IPS-NIHi7 (cell line): ENCODE measurements at regions not wholly inside any gene's neighbourhood (a gene's known extent, or its start where the extent isn't known, plus 50 kb on each side); places are given as distances from the start of the nearest gene placed in this dataset.
"Not testable (repeated sequence)": the region's sequence is repeated elsewhere in the genome, so short reads cannot be mapped to it uniquely, and the experiment has no call there.

Experiments
- DNase-seq: peaks from one replicate; pipeline ENCODE4 v3.0.0; 2012; ENCODE audit warnings: mixed read lengths; ENCODE audit errors: extremely low spot score

DNA sequence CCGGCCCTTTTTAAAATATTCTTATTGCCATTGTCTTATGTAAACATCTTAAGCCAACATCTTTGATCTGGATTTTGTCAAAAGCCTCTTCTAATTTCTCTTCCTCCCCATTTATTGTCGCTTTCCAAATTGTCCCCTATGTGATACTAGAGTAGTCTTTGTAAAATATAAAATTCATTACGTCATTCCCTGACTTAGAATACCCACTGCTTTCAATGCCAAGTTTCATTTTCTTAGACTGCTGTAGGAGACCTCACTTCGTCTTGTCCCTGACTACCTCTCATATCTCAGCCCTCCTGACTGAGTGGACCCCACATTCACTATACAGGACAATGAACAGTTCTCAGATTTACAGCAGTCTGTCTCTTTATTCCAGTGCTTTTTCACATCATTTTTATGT lies 633.9 kb upstream of the LMO3 start:
- no peak for DNase-seq

DNA sequence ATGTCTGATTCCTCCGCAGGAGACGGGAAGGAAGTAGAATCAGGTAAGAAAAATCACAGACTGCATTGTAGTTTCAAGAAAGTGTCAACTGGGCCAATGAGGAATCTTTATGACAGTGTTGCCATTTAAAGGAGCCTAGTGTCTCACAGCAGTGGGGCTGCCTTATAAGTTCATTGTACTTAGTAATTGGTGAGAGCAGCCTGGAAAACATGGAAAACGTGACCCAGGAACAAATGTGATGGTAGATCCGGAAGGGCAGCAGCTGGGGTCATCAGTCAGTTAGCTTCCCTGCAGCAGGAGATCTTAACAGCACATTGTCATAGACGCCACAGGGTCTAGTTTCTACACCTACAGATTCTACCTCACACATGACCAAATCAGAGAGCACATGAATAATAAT lies 630.0 kb upstream of the LMO3 start:
- DNase-seq = peak; percentile 6

DNA sequence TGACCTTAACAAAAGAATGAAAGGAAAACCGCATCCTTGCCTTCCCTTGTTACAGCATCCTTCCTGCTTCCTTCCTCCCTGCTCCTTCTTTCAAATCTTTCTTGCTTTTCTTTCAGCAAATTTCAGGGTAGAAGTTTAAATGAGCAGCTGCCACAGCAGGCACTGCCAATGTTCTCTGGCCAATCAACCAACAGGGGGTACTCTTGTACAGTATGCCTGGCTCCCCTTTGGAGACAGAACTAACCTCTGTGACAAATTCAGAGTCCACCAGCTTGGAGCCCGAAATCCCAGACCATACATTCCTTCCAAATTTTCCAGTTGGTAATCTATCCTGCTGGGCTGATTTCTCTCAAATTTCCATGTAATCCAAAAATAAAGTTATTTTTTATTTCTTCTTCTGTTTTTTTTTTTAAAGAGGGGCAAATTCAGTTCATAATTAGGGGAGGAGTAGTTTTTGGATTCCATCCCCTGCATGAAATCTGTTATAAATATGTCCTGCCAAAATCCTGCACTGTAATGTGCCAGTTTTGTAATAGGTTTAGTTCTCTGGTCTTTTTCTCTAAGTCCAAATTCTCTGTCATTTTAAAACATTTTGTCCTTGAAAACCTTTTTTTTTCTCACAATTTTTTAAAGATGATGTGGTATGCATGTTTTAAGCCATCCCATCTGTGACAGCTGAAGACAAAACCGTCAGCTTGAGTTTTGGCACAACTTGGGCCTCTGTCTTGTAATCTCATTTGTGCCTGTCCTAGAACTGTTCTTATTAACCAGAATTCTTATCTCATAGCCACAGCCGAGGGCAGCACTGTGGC lies 610.0 kb upstream of the LMO3 start:
- peak; percentile 17 for DNase-seq

GRCh38 chr12:17214929-17215328 lies 609.0 kb upstream of the LMO3 start:
- DNase-seq = no peak

- DNase-seq = no peak
These were observed 600.6 kb upstream of the LMO3 start for GRCh38 chr12:17206553-17206952.

GRCh38 chr12:17204289-17205054 lies 598.5 kb upstream of the LMO3 start:
- no peak for DNase-seq

DNA sequence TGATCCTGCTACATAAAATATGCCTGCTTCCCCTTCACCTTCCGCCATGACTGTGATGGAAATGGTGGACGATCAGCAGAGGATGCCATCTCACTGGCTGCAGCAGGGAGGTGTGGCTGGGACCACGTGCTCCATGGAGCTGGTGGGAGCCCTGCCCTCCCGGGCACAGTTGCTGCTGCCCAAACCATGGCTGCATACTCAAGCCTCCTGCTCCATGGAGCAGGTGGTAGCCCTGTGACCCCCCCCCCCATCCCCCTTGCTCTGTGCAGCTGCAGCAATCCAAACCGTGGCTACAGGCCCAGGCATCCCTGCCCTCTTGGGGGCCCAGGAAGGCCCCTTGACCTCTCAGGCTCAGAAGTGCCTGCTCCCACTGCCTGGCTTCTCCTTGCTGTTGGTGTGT lies 597.5 kb upstream of the LMO3 start:
- DNase-seq = no peak

DNA sequence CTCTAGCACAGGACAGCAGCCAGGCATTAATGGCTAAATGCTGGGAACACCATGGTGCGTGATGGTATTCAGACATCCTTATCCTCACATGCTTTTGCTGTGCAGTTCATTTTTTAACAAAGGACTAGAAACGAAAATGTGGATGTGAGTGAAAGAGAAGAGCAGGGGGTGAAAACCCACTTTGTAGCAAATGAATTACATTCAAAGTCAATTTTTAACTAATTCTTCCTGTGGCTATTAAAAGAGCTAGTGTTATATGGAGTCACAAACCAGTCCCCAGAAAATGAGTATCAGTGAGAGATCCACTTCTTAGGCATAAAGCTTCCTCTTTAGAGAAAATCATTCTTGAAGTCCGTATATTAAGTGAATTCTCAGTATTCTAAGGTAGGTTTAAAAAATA lies 592.0 kb upstream of the LMO3 start:
- DNase-seq = no peak

GRCh38 chr12:17192721-17193120 lies 586.8 kb upstream of the LMO3 start:
- DNase-seq = no peak

- no peak for DNase-seq
These were observed 563.9 kb upstream of the LMO3 start for GRCh38 chr12:17169726-17170471.

GRCh38 chr12:17159506-17160300 lies 553.7 kb upstream of the LMO3 start:
- DNase-seq = no peak

DNA sequence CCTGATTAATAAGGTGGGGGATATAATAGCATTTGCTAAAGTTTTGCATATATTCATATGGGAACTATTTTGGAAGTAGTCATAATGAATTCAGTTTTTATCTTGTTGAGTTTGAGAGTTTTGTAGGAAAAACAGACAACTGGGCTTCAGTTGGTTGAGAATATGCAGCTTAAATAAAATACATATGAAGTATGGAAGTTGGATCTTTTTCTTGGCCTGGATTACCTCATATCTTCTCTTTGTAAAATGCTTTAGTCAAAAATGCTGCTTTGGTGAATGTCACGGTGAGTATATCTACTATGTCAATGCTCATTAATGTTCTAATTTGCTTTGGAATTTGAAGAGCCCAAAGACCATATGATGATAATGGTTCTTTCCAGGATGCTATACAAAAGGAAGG lies 552.2 kb upstream of the LMO3 start:
- no peak for DNase-seq

DNA sequence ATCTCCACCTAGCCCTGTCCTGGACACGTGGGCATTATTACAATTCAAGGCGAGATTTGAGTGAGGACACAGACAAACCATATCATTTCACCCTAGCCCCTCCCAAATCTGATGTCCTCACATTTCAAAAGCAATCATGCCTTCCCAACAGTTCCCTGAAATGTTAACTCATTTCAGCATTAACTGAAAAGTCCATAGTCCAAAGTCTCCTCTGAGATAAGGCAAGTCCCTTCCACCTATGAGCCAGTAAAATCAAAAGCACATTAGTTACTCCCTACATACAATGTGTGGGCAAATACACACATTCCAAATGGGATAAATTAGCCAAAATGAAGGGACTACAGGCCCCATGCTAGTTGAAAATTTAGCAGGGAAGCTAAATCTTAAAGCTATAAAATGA lies 546.0 kb upstream of the LMO3 start:
- DNase-seq = no peak

DNA sequence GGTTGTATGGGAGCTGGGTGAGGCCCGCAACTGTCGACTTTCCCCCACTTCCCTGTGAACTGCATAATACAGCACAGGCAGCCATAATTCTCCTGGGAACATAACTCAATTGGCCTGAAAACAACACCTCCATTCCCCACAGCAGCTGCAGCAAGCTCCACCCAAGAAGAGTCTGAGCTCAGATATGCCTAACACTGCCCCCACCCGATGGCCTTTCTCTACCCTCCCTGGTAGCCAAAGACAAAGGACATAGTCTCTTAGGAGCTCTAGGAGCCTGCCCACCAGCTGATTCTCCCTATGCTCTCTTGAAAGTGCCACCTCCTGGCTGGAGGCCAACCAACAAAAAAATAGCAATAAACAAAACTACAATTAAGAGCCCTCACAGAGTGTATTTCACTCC lies 542.7 kb upstream of the LMO3 start:
- DNase-seq = no peak

DNA sequence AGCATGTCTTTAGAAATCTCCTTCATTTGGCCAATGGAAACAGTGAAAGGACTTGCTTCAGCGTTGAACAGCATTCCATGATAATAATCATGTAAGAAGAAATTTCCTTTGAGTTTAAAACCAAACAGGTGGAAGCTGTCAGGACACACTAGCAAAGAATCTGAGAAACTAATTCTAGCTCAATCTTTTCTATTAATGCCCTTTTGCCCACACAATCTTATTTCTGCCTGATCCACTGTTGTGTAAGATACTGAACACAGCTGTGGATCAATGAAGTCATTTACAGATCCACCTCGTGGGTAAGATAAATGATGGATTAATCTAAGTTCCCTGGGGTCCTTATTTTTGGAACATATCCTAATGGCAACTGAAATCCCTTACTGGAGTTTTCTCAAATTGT lies 536.9 kb upstream of the LMO3 start:
- DNase-seq = no peak

- no peak for DNase-seq
These were observed 534.0 kb upstream of the LMO3 start for GRCh38 chr12:17139931-17140330.

GRCh38 chr12:17137396-17137795 lies 531.4 kb upstream of the LMO3 start:
- DNase-seq = no peak

- DNase-seq = no peak
These were observed 528.4 kb upstream of the LMO3 start for GRCh38 chr12:17134315-17134714.

DNA sequence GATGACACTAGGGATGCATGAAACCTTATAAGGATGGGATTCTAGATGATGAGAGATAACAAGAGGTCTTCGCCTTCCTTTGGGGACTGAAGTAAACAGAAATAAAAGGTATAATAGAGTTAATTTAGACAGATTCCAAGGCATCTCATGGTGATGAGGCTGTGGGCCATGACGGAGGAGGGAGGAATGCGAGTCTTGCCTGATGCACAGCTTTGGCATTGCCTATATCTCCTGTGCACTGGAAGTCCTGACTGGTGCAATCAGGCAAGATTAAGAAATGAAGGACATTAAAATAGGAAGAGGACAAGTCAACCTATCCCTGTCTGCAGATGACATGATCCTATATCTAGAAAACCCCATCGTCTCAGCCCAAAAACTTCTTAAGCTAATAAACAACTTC lies 526.4 kb upstream of the LMO3 start:
- DNase-seq = no peak

- not testable (repeated sequence) for DNase-seq
These were observed 510.6 kb upstream of the LMO3 start for GRCh38 chr12:17116538-17116937.

DNA sequence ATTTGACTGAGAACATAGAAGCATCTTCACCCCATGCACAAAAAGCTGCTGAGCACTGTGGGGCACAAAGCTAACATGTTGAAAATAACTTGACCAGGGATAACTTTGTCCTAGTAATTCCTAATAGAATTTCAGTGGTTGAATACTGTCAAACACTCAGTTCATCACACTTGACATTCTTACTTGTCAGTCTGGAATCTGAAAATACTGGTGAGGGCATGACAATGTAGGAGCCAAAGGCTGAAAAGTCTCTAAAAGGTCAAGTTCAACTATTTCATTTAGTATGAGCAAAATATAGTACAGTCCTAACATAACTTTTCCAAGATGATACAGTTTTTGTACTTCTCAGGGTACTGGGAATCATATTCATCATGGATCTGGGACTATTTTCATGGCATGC lies 504.4 kb upstream of the LMO3 start:
- DNase-seq = no peak
